Ovary (tissue), 7 donors: ENCODE measurements at regions not wholly inside any gene's neighbourhood (a gene's known extent, or its start where the extent isn't known, plus 50 kb on each side); places are given as distances from the start of the nearest gene placed in this dataset.
A peak's percentile ranks its signal among the peaks of the same experiment; 100 is the strongest.
"Not testable (repeated sequence)": the region's sequence is repeated elsewhere in the genome, so short reads cannot be mapped to it uniquely, and the experiment has no call there.

Experiments
- DNase-seq, 5 donors: peaks; one replicate each; pipeline ENCODE4 v3.0.0-alpha.2; 2019 to 2020
- H3K27ac ChIP-seq, 2 donors: fragments of 200-600 bp; one replicate each; pipeline versions ENCODE4 v1.5.1 to v1.8.0; 2019 to 2022
- H3K27me3 ChIP-seq: fragments of 200-600 bp; one replicate; pipeline ENCODE4 v1.8.0; 2022
- H3K36me3 ChIP-seq: fragments of 200-600 bp; sonication (generic); one replicate; pipeline ENCODE4 v1.5.1; 2019
- H3K4me1 ChIP-seq: one replicate; pipeline ENCODE4 v1.8.1; 2013; ENCODE audit warnings: mild to moderate bottlenecking, moderate library complexity; ENCODE audit not compliant: insufficient read depth
- H3K4me3 ChIP-seq: fragments of 200-600 bp; sonication (generic); one replicate; pipeline ENCODE4 v1.5.1; 2017
- H3K9me3 ChIP-seq, 2 donors: fragments of 200-600 bp in 1 of 2; sonication (generic) in 1 of 2; one replicate each; pipeline versions ENCODE4 v1.5.1 to v1.8.1; 2013 to 2019; ENCODE audit warnings: mild to moderate bottlenecking in 1 of 2, moderate library complexity in 1 of 2
- EP300 ChIP-seq: sonication (generic); formaldehyde crosslinking; IDR thresholded peaks from one replicate; pipeline ENCODE4 v1.6.1; 2017; ENCODE audit warnings: antibody characterized with exemption
- POLR2A ChIP-seq: fragments of 450-650 bp; IDR thresholded peaks from one replicate; pipeline ENCODE4 v1.6.1; 2017; ENCODE audit warnings: antibody characterized with exemption, mild to moderate bottlenecking, moderate library complexity
- WGBS, 3 donors: extraction: QIAGEN DNeasy Blood & Tissue Kit in 1 of 3; methylation state at CpG; one replicate each; pipeline versions ENCODE4 v1.1.5 to v1.1.7; 2013 to 2017; 5-methylcytosine and 5-hydroxymethylcytosine counted together
- intact Hi-C, 4 donors: fragments of 100-400 bp; cut with DNase I; formaldehyde crosslinking; loops; one replicate each; pipeline versions ENCODE4 v1.11.0 to v1.15.1; 2022 to 2023
- TF ChIP-seq, protein P1 (sequence below), 3 donors: fragments of 450-650 bp in 2 of 3; fragments of 200-600 bp in 1 of 3; IDR thresholded peaks; one replicate each; pipeline versions ENCODE4 v1.5.1 to v1.8.0; 2016 to 2022; ENCODE audit warnings: antibody characterized with exemption in 3 of 3, mild to moderate bottlenecking in 1 of 3
- donor health status: DM: no; HTN: no; CAD: no; lungs with moderate emphysema.
- donor health status: DM: no; HTN: no; CAD: no.
- donor health status: Bipolar disorder and iron deficiency.
- donor health status: DM: no; HTN: no; CAD: no.
- donor health status: DM: yes; HTN: yes; CAD: no.

DNA sequence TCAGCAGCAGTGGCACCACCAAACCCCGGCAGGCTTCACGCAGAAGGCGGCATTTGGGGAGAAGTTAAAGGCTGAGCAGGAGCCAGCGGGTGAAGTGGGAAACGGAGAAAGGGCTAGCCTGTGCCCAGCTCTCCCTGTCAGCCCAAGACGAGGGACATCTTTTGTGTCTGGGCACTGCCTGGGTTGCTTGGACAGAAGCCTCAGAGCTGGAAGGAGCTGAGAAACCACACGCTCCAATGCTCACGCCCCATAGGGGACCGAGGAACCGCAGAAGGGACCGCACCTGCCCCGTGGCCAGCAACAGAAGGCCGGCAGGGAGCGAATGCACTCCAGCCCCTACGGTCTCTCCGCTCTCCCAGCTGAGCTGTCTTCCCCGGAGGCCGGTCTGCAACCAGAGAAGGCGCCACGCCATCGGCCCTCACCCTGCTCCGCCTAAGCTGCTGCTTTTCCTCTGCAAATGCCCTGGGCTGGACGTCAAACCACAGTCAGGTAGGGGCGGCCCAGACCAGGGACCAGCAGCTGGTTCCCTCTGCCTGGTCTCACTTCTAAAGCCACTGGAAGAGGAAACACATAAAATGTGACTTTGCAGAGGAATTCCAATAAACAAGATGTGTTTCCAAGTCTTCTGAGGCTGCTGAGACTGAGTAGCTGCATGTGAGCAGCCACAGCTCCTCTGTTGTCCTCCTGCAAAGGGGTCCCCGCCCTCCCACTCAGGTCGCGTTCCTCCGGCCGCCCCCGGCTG, 182.4 kb upstream of the ZNF469 start:
- H3K9me3 ChIP-seq, H3K4me3 ChIP-seq, H3K36me3 ChIP-seq, H3K4me1 ChIP-seq, intact Hi-C loops, H3K27me3 ChIP-seq: not testable (repeated sequence)
- peak overlapping the region in 1 of 2 donors; percentile 42 for H3K27ac ChIP-seq
- peak in 3 of 5 donors; percentile 41 to 54 (median 51) for DNase-seq
- 45 to 61% (median 52%) methylated on average over 28 to 29 of the region's 30 CpGs for WGBS, 3 donors

DNA sequence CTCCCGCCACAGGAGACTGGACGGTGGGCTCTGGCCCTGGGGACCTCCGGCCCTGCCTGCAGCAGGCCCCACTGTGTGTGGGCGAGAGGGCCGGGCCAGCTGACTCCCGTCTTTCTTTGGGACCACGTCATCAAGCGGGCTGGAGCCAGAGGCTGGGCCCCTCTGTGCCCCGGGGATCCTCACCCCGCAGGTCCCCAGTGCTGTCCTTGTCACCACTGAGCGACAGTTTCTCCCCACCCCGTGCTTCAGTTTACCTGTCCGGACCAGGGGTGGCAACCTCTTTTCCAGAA, 181.9 kb upstream of the ZNF469 start:
- no peaks in the 10 kb centered on the region for H3K27me3 ChIP-seq
- TF ChIP-seq, protein P1, sequence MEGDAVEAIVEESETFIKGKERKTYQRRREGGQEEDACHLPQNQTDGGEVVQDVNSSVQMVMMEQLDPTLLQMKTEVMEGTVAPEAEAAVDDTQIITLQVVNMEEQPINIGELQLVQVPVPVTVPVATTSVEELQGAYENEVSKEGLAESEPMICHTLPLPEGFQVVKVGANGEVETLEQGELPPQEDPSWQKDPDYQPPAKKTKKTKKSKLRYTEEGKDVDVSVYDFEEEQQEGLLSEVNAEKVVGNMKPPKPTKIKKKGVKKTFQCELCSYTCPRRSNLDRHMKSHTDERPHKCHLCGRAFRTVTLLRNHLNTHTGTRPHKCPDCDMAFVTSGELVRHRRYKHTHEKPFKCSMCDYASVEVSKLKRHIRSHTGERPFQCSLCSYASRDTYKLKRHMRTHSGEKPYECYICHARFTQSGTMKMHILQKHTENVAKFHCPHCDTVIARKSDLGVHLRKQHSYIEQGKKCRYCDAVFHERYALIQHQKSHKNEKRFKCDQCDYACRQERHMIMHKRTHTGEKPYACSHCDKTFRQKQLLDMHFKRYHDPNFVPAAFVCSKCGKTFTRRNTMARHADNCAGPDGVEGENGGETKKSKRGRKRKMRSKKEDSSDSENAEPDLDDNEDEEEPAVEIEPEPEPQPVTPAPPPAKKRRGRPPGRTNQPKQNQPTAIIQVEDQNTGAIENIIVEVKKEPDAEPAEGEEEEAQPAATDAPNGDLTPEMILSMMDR (IDR thresholded peaks at IDR 0.05), result no peak
- TF ChIP-seq POLR2A (no peak), EP300 (no peak)
- H3K4me1 ChIP-seq, result peaks cover 2% of the 10 kb centered on the region
- no peaks in the 10 kb centered on the region for H3K9me3 ChIP-seq
- peak overlapping the region in 1 of 2 donors; percentile 33 for H3K27ac ChIP-seq
- intact Hi-C loops, result no loop called here
- peak in 1 of 5 donors; percentile 49 for DNase-seq
- 34 to 35% (median 34%) methylated on average over 12 to 13 of the region's 13 CpGs for WGBS, 3 donors
- H3K36me3 ChIP-seq, result no peaks in the 10 kb centered on the region
- H3K4me3 ChIP-seq, result no peak overlapping the region

DNA sequence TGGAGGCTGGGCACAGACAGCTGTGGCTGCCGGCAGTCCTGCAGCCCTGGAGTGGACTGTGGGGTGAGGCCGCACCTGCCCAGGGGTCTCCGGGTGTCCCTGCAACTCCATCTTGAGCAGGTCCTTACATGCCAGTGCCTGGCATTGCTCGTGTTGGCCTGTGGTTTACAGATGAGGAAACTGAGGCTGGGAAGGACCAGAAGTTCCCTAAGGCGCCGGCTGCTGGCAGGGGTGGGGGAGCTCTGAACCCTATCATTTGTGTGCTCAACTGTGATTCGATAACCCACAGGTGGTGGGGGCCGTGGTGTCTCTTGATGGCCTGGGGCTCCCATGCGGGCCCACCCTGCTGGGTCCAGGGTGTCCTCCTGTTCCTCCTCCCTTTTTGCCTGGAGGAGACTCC, 181.1 kb upstream of the ZNF469 start:
- H3K27ac ChIP-seq, H3K36me3 ChIP-seq, H3K4me1 ChIP-seq, intact Hi-C loops, H3K4me3 ChIP-seq, H3K27me3 ChIP-seq, H3K9me3 ChIP-seq: not testable (repeated sequence)
- DNase-seq, result peak in 1 of 5 donors; percentile 16
- WGBS, 3 donors, result 89 to 92% (median 90%) methylated on average over 9 of the region's 9 CpGs

DNA sequence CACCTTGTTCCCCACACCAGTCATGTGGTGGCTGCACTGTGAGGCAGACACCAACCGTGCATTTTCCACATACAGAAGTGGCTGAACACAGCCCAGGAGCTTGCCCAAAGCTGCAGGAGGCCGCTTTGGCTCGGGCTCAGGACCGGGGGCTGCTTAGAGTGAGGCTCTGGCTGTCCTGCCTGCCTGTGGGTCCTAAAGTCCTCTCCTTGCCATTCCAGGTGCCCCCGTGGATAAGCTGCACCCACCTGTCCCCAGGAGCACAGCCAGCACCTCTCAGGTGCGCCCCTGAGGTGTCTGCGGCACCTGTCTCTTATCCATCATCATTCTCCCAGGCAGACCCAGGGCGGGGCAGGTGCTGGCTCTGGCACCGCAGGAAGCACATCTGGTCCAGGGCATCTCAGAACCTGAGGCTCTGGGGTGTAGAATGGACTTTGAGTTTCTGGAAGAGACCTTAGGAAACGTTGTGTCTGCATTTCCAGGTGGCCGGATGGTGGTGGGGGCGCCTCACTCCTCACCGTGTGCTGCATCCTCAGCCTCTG, 180.5 kb upstream of the ZNF469 start:
- Histone ChIP-seq H3K4me1 (peaks cover 2% of the 10 kb centered on the region), H3K36me3 (no peaks in the 10 kb centered on the region), H3K4me3 (no peak overlapping the region), H3K27ac (no peak overlapping the region), H3K9me3 (no peaks in the 10 kb centered on the region), H3K27me3 (no peaks in the 10 kb centered on the region)
- TF ChIP-seq, protein P1 (IDR thresholded peaks at IDR 0.05), result no peak
- TF ChIP-seq EP300 (no peak), POLR2A (no peak)
- whole genome bisulfite sequencing, 3 donors, result 85 to 90% (median 86%) methylated on average over 13 of the region's 13 CpGs
- DNase-seq, result no peak
- intact Hi-C loops, result no loop called here

DNA sequence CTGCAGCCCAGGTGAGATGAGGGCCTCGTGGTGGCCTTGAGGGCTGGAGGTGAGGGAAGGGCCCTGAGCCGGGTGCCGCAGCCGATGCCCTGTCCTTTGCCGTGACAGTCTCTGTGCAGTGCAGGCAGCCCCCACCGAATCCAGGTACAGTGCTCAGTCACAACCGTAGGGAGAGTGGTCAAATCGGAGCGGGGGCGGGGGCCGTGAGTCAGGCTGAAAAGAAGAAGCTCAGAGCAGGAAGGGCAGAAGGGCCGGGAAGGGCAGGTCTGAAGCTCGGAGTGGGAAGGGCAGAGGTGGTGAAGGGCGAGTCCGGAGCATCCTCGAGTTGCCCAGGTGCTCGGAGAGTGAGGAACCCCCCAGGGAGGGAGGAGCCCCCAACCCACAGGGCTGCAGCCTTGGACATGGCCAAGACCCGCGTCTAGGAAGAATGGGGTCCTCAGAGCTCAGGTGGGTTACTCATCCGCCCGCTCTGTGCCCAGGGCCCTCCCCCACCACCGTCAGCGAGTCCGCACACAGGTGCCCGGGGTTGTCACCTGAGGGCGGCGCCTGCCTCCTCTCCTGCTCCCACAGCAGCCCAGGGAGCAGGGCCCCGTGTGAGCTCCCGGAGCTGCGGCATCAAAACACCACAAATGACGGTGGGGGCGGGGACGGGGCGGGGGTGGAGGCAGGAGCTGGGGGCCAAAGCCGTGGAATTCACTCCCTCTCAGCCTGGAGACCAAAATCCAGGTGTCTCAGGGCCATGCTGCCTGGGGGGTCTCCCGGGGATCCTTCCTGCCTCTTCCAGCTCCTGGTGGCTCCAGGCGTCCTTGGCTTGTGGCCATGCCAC, 179.7 kb upstream of the ZNF469 start:
- peak in 1 of 5 donors; percentile 15 for DNase-seq

DNA sequence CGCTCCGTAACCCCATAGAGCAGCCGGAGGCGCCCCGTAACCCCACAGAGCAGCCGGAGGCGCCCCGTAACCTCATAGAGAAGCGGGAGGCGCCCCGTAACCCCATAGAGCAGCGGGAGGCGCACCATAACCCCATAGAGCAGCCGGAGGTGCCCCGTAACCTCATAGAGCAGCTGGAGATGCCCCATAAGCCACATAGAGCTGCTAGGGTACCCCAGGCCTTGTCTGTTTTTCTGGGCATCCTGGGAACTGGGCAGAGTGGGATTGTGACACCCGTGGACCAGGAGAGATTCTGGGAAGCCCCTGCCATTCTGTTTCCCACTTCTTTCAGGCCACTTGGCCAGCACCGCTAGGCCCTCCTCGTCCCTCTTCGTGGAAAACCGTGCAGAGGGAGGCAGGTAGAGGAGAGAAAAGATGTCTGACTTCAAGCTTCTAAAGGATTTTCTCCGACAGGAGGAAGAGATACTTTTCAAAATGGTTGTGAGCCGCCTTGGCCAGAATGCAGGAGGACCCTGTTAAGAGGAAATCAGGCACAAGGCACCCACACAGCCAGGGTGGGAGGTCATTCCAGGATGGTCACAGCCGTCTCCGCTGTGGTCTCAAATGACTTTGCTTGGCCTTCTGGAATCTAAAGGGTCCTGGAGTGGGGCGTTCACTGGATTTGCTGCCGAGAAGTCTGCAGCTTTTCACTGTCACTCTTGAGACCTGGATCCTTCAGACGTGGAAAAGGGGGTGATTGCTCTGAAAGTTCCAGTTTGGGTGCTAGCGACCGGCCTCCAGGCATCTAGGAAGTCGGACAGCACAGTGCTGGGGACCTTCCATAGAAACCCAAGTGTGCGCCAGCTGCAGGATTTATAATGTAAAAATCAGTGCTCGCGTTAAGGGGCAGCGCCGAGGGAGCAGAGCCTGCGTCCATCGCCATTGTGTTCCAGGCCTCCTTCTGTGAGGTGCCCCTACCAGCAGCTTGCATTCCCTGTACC, 178.3 kb upstream of the ZNF469 start:
- H3K9me3 ChIP-seq, H3K27ac ChIP-seq, H3K36me3 ChIP-seq, intact Hi-C loops, H3K4me1 ChIP-seq, H3K27me3 ChIP-seq, H3K4me3 ChIP-seq: not testable (repeated sequence)
- WGBS, 3 donors, result 87 to 92% (median 92%) methylated on average over 34 to 37 of the region's 37 CpGs
- DNase-seq, result peak in 2 of 5 donors; percentile 7

More for the DNA sequence above, 179.7 kb upstream of the ZNF469 start:
- H3K27me3 ChIP-seq, intact Hi-C loops, H3K4me3 ChIP-seq, H3K4me1 ChIP-seq, H3K36me3 ChIP-seq, H3K27ac ChIP-seq, H3K9me3 ChIP-seq: not testable (repeated sequence)
- WGBS, 3 donors, result 92% methylated on average over 30 to 37 of the region's 37 CpGs

DNA sequence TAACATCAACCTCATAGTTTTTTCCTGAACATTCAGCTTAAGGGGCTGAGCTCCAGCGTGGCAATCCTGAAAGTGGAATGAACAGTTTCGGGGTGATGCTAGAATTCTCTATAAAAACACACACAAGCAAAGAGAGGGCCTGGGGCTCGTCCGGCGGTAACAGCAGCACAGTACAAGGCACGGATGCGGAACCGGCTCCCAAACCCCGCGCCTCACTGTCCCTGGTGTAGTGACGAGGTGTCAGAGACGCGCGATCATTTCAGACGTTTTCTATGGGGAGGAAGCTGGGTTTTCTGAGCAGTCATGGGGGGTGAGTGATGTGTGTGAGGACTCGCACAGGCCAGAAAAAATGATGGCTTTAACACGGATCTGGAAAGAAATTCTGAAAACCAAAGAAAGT, 177.3 kb upstream of the ZNF469 start:
- DNase-seq, result peak in 2 of 5 donors; percentile 7 to 10
- H3K27ac ChIP-seq, H3K4me1 ChIP-seq, H3K9me3 ChIP-seq, H3K27me3 ChIP-seq, H3K36me3 ChIP-seq, H3K4me3 ChIP-seq, intact Hi-C loops: not testable (repeated sequence)
- 96% methylated on average over 17 of the region's 17 CpGs for WGBS, 3 donors

DNA sequence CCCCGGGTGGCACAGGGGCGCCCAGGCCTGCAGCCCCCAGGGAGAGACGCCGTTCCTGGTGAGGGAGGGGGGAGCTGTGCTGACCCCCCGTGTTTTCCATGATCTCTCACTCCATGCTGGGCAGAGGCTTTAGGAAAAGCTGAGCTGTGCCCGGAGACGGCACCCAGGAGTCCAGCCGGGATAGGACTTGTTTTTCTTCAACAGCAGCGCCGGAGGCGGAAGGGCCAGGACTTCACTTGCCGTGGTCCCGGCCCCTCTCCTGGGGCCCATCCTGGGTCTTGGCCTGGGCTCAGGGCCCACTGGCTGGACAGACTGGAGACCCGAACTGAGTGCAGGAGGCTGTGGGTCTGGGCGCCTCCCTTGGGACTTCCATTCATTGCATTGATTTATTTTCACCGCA, 176.8 kb upstream of the ZNF469 start:
- intact Hi-C loops, result not testable (repeated sequence)
- WGBS, 3 donors, result 82 to 92% (median 87%) methylated on average over 13 to 16 of the region's 16 CpGs
- peak in 2 of 5 donors; percentile 4 to 7 for DNase-seq

More for the DNA sequence above, 176.8 kb upstream of the ZNF469 start:
- H3K27me3 ChIP-seq, H3K9me3 ChIP-seq, H3K4me1 ChIP-seq, H3K36me3 ChIP-seq, H3K27ac ChIP-seq, H3K4me3 ChIP-seq: not testable (repeated sequence)
